ENCODE measurements at regions not wholly inside any gene's neighbourhood (a gene's known extent, or its start where the extent isn't known, plus 50 kb on each side); places are given as distances from the start of the nearest gene placed in this dataset.
"Not testable (repeated sequence)": the region's sequence is repeated elsewhere in the genome, so short reads cannot be mapped to it uniquely, and the experiment has no call there.

DNA sequence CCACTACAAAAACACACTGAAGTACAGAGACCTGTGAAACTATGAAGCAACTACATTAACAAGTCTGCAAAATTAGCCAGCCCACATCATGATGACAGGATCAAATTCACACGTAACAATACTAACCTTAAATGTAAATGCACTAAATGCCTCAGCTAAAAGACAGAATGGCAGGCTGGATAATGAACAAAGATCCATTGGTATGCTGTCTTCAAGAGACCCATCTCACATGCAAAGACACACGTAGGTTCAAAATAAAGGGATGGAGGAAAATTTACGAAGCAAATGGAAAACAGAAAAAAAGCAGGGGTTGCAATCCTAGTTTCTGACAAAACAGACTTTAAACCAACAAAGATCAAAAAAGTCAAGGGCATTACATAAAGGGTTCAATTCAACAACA is 120.1 kb upstream of the OSTN start:
- Mint-ChIP-seq H3K36me3 (peaks cover 23% of the 10 kb centered on the region), H3K9me3 (peaks cover 44% of the 10 kb centered on the region)
- H3K4me3 Mint-ChIP-seq; ATAC-seq; POLR2A ChIA-PET; CTCF ChIA-PET; H3K27ac Mint-ChIP-seq; H3K4me1 Mint-ChIP-seq; DNase-seq (ENCODE audit: low spot score); H3K27me3 Mint-ChIP-seq (ENCODE audit: low read depth): not testable (repeated sequence)

GRCh38 chr3:191076903-191077552 is 122.0 kb upstream of the OSTN start:
- H3K9me3 Mint-ChIP-seq = peaks cover 38% of the 10 kb centered on the region
- no peak overlapping the region for H3K27ac Mint-ChIP-seq
- TF ChIP-seq ZMAT4 (CRISPR knock-in tag; IDR thresholded peaks at IDR 0.05) (no peak), ZNF138 (CRISPR knock-in tag; conservative IDR thresholded peaks at IDR 0.05) (no peak), CREB1 (CRISPR knock-in tag; IDR thresholded peaks at IDR 0.05) (no peak), EMX1 (CRISPR knock-in tag; IDR thresholded peaks at IDR 0.05) (no peak), TP53 (CRISPR knock-in tag; IDR thresholded peaks at IDR 0.05) (no peak), FOXP1 (CRISPR knock-in tag; IDR thresholded peaks at IDR 0.05; ENCODE audit: borderline replicate concordance) (no peak), ZNF263 (CRISPR knock-in tag; IDR thresholded peaks at IDR 0.05; ENCODE audit: low read depth) (no peak), CDX4 (CRISPR knock-in tag; IDR thresholded peaks at IDR 0.05; ENCODE audit: borderline replicate concordance) (no peak), E2F5 (CRISPR knock-in tag; IDR thresholded peaks at IDR 0.05) (no peak), ZNF219 (CRISPR knock-in tag; IDR thresholded peaks at IDR 0.05; ENCODE audit: borderline replicate concordance) (no peak), GABPB1 (CRISPR knock-in tag; IDR thresholded peaks at IDR 0.05) (no peak), NFE2L1 (CRISPR knock-in tag; IDR thresholded peaks at IDR 0.05) (no peak)
- TF ChIP-seq, protein P1, sequence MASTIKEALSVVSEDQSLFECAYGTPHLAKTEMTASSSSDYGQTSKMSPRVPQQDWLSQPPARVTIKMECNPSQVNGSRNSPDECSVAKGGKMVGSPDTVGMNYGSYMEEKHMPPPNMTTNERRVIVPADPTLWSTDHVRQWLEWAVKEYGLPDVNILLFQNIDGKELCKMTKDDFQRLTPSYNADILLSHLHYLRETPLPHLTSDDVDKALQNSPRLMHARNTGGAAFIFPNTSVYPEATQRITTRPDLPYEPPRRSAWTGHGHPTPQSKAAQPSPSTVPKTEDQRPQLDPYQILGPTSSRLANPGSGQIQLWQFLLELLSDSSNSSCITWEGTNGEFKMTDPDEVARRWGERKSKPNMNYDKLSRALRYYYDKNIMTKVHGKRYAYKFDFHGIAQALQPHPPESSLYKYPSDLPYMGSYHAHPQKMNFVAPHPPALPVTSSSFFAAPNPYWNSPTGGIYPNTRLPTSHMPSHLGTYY (CRISPR knock-in tag; IDR thresholded peaks at IDR 0.05) = no peak
- TF ChIP-seq, protein P2, sequence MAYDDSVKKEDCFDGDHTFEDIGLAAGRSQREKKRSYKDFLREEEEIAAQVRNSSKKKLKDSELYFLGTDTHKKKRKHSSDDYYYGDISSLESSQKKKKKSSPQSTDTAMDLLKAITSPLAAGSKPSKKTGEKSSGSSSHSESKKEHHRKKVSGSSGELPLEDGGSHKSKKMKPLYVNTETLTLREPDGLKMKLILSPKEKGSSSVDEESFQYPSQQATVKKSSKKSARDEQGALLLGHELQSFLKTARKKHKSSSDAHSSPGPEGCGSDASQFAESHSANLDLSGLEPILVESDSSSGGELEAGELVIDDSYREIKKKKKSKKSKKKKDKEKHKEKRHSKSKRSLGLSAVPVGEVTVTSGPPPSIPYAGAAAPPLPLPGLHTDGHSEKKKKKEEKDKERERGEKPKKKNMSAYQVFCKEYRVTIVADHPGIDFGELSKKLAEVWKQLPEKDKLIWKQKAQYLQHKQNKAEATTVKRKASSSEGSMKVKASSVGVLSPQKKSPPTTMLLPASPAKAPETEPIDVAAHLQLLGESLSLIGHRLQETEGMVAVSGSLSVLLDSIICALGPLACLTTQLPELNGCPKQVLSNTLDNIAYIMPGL (CRISPR knock-in tag; IDR thresholded peaks at IDR 0.05) = no peak
- TF ChIP-seq, protein P3, sequence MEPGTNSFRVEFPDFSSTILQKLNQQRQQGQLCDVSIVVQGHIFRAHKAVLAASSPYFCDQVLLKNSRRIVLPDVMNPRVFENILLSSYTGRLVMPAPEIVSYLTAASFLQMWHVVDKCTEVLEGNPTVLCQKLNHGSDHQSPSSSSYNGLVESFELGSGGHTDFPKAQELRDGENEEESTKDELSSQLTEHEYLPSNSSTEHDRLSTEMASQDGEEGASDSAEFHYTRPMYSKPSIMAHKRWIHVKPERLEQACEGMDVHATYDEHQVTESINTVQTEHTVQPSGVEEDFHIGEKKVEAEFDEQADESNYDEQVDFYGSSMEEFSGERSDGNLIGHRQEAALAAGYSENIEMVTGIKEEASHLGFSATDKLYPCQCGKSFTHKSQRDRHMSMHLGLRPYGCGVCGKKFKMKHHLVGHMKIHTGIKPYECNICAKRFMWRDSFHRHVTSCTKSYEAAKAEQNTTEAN (CRISPR knock-in tag; IDR thresholded peaks at IDR 0.05) = no peak
- no peak overlapping the region for H3K4me3 Mint-ChIP-seq
- ATAC-seq = no peak
- ChIA-PET CTCF (no interaction called here), POLR2A (no interaction called here)
- H3K4me1 Mint-ChIP-seq = no peaks in the 10 kb centered on the region
- H3K27me3 Mint-ChIP-seq (ENCODE audit: low read depth) = no peaks in the 10 kb centered on the region
- H3K36me3 Mint-ChIP-seq = peaks cover 23% of the 10 kb centered on the region
- no peak for DNase-seq (ENCODE audit: low spot score)

DNA sequence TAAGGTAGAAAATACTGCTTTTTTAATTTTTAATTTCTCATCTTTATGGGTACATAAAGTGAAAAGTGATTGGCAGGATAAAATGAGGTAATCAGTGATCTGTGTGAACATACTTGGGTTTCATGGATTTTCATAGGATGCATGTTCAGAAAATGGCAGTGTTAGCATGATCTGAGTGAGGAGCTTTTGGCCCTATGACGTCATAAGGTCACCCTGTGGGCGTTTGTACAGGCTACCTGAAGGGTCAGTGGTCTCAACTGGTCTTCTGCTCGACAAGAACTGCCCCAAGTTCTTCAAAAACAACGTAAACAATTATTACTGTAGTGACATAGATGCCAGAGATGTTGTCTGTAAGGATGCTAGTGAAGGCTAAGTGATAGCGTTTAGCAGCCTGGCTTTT is 124.5 kb upstream of the OSTN start:
- no peaks in the 10 kb centered on the region for H3K27me3 Mint-ChIP-seq (ENCODE audit: low read depth)
- H3K27ac Mint-ChIP-seq = no peak overlapping the region
- no peak for DNase-seq (ENCODE audit: low spot score)
- no peak overlapping the region for H3K4me3 Mint-ChIP-seq
- ChIA-PET CTCF (no interaction called here), POLR2A (no interaction called here)
- ATAC-seq = no peak
- H3K9me3 Mint-ChIP-seq = peaks cover 22% of the 10 kb centered on the region
- H3K36me3 Mint-ChIP-seq = peaks cover 20% of the 10 kb centered on the region
- no peaks in the 10 kb centered on the region for H3K4me1 Mint-ChIP-seq
- TF ChIP-seq OVOL2 (CRISPR knock-in tag; IDR thresholded peaks at IDR 0.05; ENCODE audit: borderline replicate concordance) (no peak), TP53 (CRISPR knock-in tag; IDR thresholded peaks at IDR 0.05) (no peak), ZNF317 (CRISPR knock-in tag; IDR thresholded peaks at IDR 0.05; ENCODE audit: borderline replicate concordance, low read depth) (no peak), CBFB (CRISPR knock-in tag; IDR thresholded peaks at IDR 0.05; ENCODE audit: low read depth) (no peak), ZNF121 (CRISPR knock-in tag; IDR thresholded peaks at IDR 0.05) (no peak), ZNF416 (CRISPR knock-in tag; IDR thresholded peaks at IDR 0.05) (no peak), SMAD4 (CRISPR knock-in tag; IDR thresholded peaks at IDR 0.05) (no peak), E2F4 (CRISPR knock-in tag; IDR thresholded peaks at IDR 0.05; ENCODE audit: borderline replicate concordance, low read depth) (no peak)
- TF ChIP-seq, protein P4, sequence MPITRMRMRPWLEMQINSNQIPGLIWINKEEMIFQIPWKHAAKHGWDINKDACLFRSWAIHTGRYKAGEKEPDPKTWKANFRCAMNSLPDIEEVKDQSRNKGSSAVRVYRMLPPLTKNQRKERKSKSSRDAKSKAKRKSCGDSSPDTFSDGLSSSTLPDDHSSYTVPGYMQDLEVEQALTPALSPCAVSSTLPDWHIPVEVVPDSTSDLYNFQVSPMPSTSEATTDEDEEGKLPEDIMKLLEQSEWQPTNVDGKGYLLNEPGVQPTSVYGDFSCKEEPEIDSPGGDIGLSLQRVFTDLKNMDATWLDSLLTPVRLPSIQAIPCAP (CRISPR knock-in tag; IDR thresholded peaks at IDR 0.05) = no peak
- TF ChIP-seq, protein P5, sequence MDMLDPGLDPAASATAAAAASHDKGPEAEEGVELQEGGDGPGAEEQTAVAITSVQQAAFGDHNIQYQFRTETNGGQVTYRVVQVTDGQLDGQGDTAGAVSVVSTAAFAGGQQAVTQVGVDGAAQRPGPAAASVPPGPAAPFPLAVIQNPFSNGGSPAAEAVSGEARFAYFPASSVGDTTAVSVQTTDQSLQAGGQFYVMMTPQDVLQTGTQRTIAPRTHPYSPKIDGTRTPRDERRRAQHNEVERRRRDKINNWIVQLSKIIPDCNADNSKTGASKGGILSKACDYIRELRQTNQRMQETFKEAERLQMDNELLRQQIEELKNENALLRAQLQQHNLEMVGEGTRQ (CRISPR knock-in tag; IDR thresholded peaks at IDR 0.05) = no peak
